Endothelial cell (in vitro differentiated cells): ENCODE measurements at regions not wholly inside any gene's neighbourhood (a gene's known extent, or its start where the extent isn't known, plus 50 kb on each side); places are given as distances from the start of the nearest gene placed in this dataset.

Experiments
- DNase-seq: peaks from one replicate; pipeline ENCODE4 v3.0.0; 2021; ENCODE audit warnings: low spot score
- H3K27ac Mint-ChIP-seq: one replicate; pipeline ENCODE4 v1.8.0; 2021; ENCODE audit warnings: mixed read lengths, inconsistent platforms; ENCODE audit not compliant: unreplicated experiment
- H3K27me3 Mint-ChIP-seq: one replicate; pipeline ENCODE4 v1.8.0; 2021; ENCODE audit warnings: mild to moderate bottlenecking, moderate library complexity, mixed read lengths, inconsistent platforms; ENCODE audit not compliant: unreplicated experiment
- H3K36me3 Mint-ChIP-seq: one replicate; pipeline ENCODE4 v1.8.0; 2021; ENCODE audit warnings: mild to moderate bottlenecking, low read depth, mixed read lengths, inconsistent platforms; ENCODE audit not compliant: unreplicated experiment
- H3K4me1 Mint-ChIP-seq: one replicate; pipeline ENCODE4 v1.8.0; 2021; ENCODE audit warnings: mild to moderate bottlenecking, mixed read lengths, inconsistent platforms; ENCODE audit not compliant: unreplicated experiment
- H3K4me3 Mint-ChIP-seq: one replicate; pipeline ENCODE4 v1.8.0; 2021; ENCODE audit warnings: mild to moderate bottlenecking, mixed read lengths, inconsistent platforms; ENCODE audit not compliant: unreplicated experiment
- H3K9me3 Mint-ChIP-seq: one replicate; pipeline ENCODE4 v1.8.0; 2021; ENCODE audit warnings: mixed read lengths, inconsistent platforms; ENCODE audit not compliant: unreplicated experiment
- CTCF ChIP-seq: fragments of 200-600 bp; sonication (generic); IDR thresholded peaks from one replicate; pipeline ENCODE4 v1.5.0; 2021; ENCODE audit warnings: antibody characterized with exemption; ENCODE audit not compliant: unreplicated experiment

GRCh38 chr13:42396901-42397655, 125.1 kb downstream of the AKAP11 start:
- no peak overlapping the region for H3K27ac Mint-ChIP-seq
- H3K4me1 Mint-ChIP-seq: peaks cover 17% of the 10 kb centered on the region
- TF ChIP-seq CTCF: no peak
- no peaks in the 10 kb centered on the region for H3K9me3 Mint-ChIP-seq
- no peaks in the 10 kb centered on the region for H3K36me3 Mint-ChIP-seq
- H3K4me3 Mint-ChIP-seq: no peak overlapping the region
- no peak for DNase-seq
- H3K27me3 Mint-ChIP-seq: peaks cover 6% of the 10 kb centered on the region

- TF ChIP-seq CTCF: no peak
- Mint-ChIP-seq H3K36me3 (no peaks in the 10 kb centered on the region), H3K4me1 (peaks cover 17% of the 10 kb centered on the region), H3K4me3 (no peak overlapping the region), H3K27ac (no peak overlapping the region), H3K9me3 (no peaks in the 10 kb centered on the region), H3K27me3 (peaks cover 8% of the 10 kb centered on the region)
- DNase-seq: no peak
These were observed 126.6 kb downstream of the AKAP11 start for GRCh38 chr13:42398533-42398932.

GRCh38 chr13:42400188-42400833, 128.4 kb downstream of the AKAP11 start:
- Mint-ChIP-seq H3K4me3 (no peak overlapping the region), H3K27ac (no peak overlapping the region), H3K36me3 (no peaks in the 10 kb centered on the region), H3K4me1 (no peaks in the 10 kb centered on the region), H3K27me3 (peaks cover 1% of the 10 kb centered on the region), H3K9me3 (no peaks in the 10 kb centered on the region)
- TF ChIP-seq CTCF: no peak
- DNase-seq: no peak

GRCh38 chr13:42401376-42401775, 129.4 kb downstream of the AKAP11 start:
- H3K36me3 Mint-ChIP-seq: no peaks in the 10 kb centered on the region
- H3K9me3 Mint-ChIP-seq: no peaks in the 10 kb centered on the region
- DNase-seq: no peak
- no peaks in the 10 kb centered on the region for H3K4me1 Mint-ChIP-seq
- TF ChIP-seq CTCF: no peak
- H3K4me3 Mint-ChIP-seq: no peak overlapping the region
- H3K27ac Mint-ChIP-seq: no peak overlapping the region
- H3K27me3 Mint-ChIP-seq: peaks cover 1% of the 10 kb centered on the region
